ENCODE measurements at regions not wholly inside any gene's neighbourhood (a gene's known extent, or its start where the extent isn't known, plus 50 kb on each side); places are given as distances from the start of the nearest gene placed in this dataset.

DNA sequence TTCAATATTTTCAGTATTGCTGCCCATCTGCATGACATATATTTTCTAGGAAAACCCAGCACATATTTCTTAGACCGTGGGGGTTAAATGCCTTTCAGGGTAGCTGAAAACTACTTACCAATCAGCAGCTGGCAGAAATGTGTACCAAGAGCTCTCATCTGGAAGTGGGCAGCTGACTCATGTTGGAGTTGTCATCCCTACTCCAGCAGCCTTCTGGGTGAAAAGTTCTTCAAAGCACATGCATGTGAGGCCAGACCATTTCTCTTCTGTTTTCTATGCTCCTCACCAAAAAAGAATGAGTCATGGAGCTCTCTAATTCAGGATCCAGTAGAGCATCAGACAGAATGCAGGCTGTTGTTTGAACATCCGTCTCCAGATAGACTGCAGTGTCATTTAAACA lies 135.5 kb downstream of the PAX1 start:
- TF ChIP-seq, protein P1, sequence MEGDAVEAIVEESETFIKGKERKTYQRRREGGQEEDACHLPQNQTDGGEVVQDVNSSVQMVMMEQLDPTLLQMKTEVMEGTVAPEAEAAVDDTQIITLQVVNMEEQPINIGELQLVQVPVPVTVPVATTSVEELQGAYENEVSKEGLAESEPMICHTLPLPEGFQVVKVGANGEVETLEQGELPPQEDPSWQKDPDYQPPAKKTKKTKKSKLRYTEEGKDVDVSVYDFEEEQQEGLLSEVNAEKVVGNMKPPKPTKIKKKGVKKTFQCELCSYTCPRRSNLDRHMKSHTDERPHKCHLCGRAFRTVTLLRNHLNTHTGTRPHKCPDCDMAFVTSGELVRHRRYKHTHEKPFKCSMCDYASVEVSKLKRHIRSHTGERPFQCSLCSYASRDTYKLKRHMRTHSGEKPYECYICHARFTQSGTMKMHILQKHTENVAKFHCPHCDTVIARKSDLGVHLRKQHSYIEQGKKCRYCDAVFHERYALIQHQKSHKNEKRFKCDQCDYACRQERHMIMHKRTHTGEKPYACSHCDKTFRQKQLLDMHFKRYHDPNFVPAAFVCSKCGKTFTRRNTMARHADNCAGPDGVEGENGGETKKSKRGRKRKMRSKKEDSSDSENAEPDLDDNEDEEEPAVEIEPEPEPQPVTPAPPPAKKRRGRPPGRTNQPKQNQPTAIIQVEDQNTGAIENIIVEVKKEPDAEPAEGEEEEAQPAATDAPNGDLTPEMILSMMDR (IDR thresholded peaks at IDR 0.05): no peak
- no peak for TF ChIP-seq POLR2A (IDR thresholded peaks at IDR 0.05)
- no peak overlapping the region for H3K4me3 ChIP-seq
- H3K27me3 ChIP-seq: no peaks in the 10 kb centered on the region
- intact Hi-C loops (cut with DNase I; ENCODE audit: low total_unique reads): no loop called here
- no peaks in the 10 kb centered on the region for H3K4me1 ChIP-seq
- H3K27ac ChIP-seq: no peak overlapping the region
- H3K36me3 ChIP-seq (ENCODE audit: low read depth, missing control alignments): no peaks in the 10 kb centered on the region
- DNase-seq: no peak
- 76 to 78% methylated on average over 2 of the region's 2 CpGs for WGBS, 2 donors
- H3K9me3 ChIP-seq: no peaks in the 10 kb centered on the region

DNA sequence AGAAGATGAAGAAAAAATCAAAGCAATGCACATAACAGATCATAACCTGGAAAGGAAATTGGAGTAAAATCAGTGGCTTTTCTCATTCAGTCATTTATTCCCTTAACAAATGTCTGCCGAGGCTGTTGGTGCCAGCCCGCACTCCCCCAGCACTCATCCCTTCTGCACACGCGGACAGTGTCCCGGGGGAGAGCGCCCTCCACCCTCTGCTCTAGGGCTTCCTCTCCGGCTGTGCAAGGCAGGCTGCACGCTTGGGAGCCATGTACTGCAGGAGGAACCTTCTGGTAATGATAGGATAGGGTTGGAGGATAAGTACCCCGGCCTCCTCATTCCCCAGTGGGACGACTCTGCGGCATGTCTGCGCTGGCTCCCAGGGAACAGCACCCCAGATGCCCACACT lies 134.5 kb downstream of the PAX1 start:
- intact Hi-C loops (cut with DNase I; ENCODE audit: low total_unique reads): no loop called here
- 53 to 63% methylated on average over 11 to 12 of the region's 12 CpGs for WGBS, 2 donors
- H3K36me3 ChIP-seq (ENCODE audit: low read depth, missing control alignments): no peaks in the 10 kb centered on the region
- no peaks in the 10 kb centered on the region for H3K27me3 ChIP-seq
- H3K9me3 ChIP-seq: no peaks in the 10 kb centered on the region
- H3K4me3 ChIP-seq: no peak overlapping the region
- no peaks in the 10 kb centered on the region for H3K4me1 ChIP-seq
- DNase-seq: no peak
- no peak for TF ChIP-seq POLR2A (IDR thresholded peaks at IDR 0.05)
- TF ChIP-seq, protein P1 (IDR thresholded peaks at IDR 0.05): no peak
- no peak overlapping the region for H3K27ac ChIP-seq

DNA sequence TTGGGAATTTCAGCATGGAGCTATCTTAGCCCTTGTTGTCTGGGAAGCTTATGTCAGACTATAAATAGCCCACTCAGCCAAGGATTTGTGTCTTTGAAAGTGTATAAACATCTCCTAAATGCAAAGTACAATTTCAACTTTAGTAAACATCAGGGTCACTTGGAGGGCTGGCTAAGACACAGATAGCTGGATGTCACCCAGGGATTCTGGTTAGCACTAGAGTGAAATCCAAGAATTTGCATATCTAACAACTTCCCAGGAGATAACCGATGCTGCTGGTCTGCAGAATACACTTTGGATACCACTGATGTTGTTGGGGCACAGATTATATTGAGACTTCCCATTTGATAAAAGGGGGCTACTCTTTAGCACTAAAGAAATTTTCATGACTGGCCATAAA lies 130.9 kb downstream of the PAX1 start:
- H3K27ac ChIP-seq: no peak overlapping the region
- no peak for DNase-seq
- TF ChIP-seq POLR2A (IDR thresholded peaks at IDR 0.05): no peak
- TF ChIP-seq, protein P1 (IDR thresholded peaks at IDR 0.05): no peak
- no peaks in the 10 kb centered on the region for H3K36me3 ChIP-seq (ENCODE audit: low read depth, missing control alignments)
- no peaks in the 10 kb centered on the region for H3K27me3 ChIP-seq
- H3K9me3 ChIP-seq: no peaks in the 10 kb centered on the region
- 56 to 67% methylated on average over 1 of the region's 1 CpG for WGBS, 2 donors
- H3K4me3 ChIP-seq: no peak overlapping the region
- intact Hi-C loops (cut with DNase I; ENCODE audit: low total_unique reads): no loop called here
- no peaks in the 10 kb centered on the region for H3K4me1 ChIP-seq

DNA sequence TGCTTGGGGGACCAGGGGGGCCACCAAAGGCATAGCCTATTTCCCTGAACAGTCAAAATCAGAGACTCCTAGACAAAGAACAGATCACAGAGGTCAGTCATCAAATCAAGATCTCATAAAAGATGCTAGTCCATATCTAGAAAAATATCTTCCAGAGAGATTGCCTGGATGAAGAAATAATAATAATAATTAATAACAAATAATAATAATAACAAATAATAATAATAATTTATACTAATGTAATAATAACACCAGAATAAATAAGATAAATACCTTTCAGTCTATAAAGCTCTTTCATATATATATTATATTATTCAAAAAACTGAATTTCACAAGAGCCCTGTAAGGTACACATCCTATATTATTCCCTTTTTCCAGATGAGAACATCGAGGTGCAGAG lies 129.6 kb downstream of the PAX1 start:
- intact Hi-C loops (cut with DNase I; ENCODE audit: low total_unique reads): no loop called here
- Histone ChIP-seq H3K27me3 (no peaks in the 10 kb centered on the region), H3K4me1 (no peaks in the 10 kb centered on the region), H3K4me3 (no peak overlapping the region), H3K36me3 (ENCODE audit: low read depth, missing control alignments) (no peaks in the 10 kb centered on the region), H3K27ac (no peak overlapping the region), H3K9me3 (no peaks in the 10 kb centered on the region)
- DNase-seq: no peak
- 78 to 82% methylated on average over 1 of the region's 1 CpG for WGBS, 2 donors
- TF ChIP-seq POLR2A (IDR thresholded peaks at IDR 0.05): no peak
- TF ChIP-seq, protein P1 (IDR thresholded peaks at IDR 0.05): no peak

DNA sequence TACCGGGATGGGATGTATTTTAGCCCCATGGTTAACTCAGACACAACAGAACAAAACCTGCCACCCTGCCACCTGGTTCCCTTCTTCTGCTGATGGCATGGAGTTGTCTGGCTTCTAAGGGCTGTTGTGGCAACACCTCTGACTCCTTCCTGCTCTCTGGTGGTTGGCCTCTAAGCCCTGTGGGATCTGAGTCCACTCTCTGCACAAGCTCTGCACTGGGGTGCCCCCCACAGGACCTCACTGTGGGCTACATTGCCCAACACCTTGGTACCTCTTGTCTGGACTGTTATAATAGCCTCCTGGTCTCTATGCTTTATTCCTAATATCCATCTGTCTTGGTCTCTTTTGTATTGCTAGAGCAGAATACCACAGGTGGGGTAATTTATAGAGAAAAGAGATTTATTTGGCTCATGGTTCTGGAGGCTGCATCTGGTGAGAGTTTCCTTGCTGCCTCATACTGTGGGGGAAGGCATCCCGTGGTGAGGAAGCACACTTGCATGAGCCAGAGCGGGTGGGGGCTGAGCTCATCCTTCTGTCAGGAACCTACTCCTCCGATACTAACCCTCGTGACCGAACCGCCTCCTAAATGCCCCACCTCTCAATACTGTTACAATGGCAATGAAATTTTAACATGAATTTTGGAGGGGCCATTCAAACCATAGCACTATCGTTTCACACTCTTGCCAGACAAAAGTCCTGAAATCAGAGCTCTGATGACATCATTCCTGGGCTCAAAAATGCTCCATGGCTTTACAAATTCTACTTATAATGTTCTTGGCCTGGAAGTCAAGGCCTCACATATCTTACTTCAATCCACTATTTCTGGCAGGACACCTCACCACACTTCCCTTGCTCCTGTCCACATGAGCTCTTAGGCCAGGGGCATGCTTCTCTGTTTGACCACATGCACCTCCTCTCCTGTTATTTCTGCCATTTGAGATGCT lies 127.2 kb downstream of the PAX1 start:
- WGBS, 2 donors: 69 to 81% methylated on average over 8 of the region's 8 CpGs
- no peak overlapping the region for H3K4me3 ChIP-seq
- H3K27me3 ChIP-seq: no peaks in the 10 kb centered on the region
- no peak for TF ChIP-seq POLR2A (IDR thresholded peaks at IDR 0.05)
- TF ChIP-seq, protein P1 (IDR thresholded peaks at IDR 0.05): no peak
- intact Hi-C loops (cut with DNase I; ENCODE audit: low total_unique reads): no loop called here
- H3K9me3 ChIP-seq: no peaks in the 10 kb centered on the region
- no peaks in the 10 kb centered on the region for H3K4me1 ChIP-seq
- no peak for DNase-seq
- H3K27ac ChIP-seq: no peak overlapping the region
- no peaks in the 10 kb centered on the region for H3K36me3 ChIP-seq (ENCODE audit: low read depth, missing control alignments)

All from testis (tissue), 2 donors.